Endodermal cell (in vitro differentiated cells): ENCODE measurements at regions not wholly inside any gene's neighbourhood (a gene's known extent, or its start where the extent isn't known, plus 50 kb on each side); places are given as distances from the start of the nearest gene placed in this dataset.
"Not testable (repeated sequence)": the region's sequence is repeated elsewhere in the genome, so short reads cannot be mapped to it uniquely, and the experiment has no call there.

Experiments used
- DNase-seq: peaks from one replicate; pipeline ENCODE4 v3.0.0-alpha.2; 2017
- H3K27ac ChIP-seq: 2 replicates; pipeline ENCODE4 v1.5.1; 2013; ENCODE audit warnings: mild to moderate bottlenecking, low read depth, low read length, moderate library complexity
- H3K27me3 ChIP-seq: 2 replicates; pipeline ENCODE4 v1.6.1; 2013; ENCODE audit warnings: mild to moderate bottlenecking, low read length, moderate library complexity; ENCODE audit not compliant: insufficient read depth, control insufficient read depth, poor library complexity, severe bottlenecking
- H3K36me3 ChIP-seq: 2 replicates; pipeline ENCODE4 v1.7.0; 2013; ENCODE audit warnings: mild to moderate bottlenecking, low read length, moderate library complexity; ENCODE audit not compliant: control insufficient read depth, insufficient read depth
- H3K4me1 ChIP-seq: one replicate; pipeline ENCODE4 v1.7.0; 2013; ENCODE audit warnings: low read length; ENCODE audit not compliant: control insufficient read depth, insufficient read depth
- H3K4me3 ChIP-seq: 2 replicates; pipeline ENCODE4 v1.5.1; 2013; ENCODE audit warnings: mild to moderate bottlenecking, low read length, moderate library complexity
- H3K9ac ChIP-seq: 2 replicates; pipeline ENCODE4 v1.6.1; 2013; ENCODE audit warnings: mild to moderate bottlenecking, low read length, moderate library complexity; ENCODE audit not compliant: poor library complexity, severe bottlenecking; ENCODE audit errors: extremely low read depth
- H3K9me3 ChIP-seq: 2 replicates; pipeline ENCODE4 v1.6.1; 2013; ENCODE audit warnings: mild to moderate bottlenecking, low read length, moderate library complexity; ENCODE audit not compliant: control insufficient read depth
- H3K27ac Mint-ChIP-seq: 2 replicates; pipeline ENCODE4 v1.8.0; 2020; ENCODE audit warnings: mixed read lengths
- H3K27me3 Mint-ChIP-seq: 2 replicates; pipeline ENCODE4 v1.8.0; 2021; ENCODE audit warnings: mild to moderate bottlenecking, mixed read lengths; ENCODE audit not compliant: insufficient read depth
- H3K36me3 Mint-ChIP-seq: 2 replicates; pipeline ENCODE4 v1.8.0; 2020; ENCODE audit warnings: low read depth, mixed read lengths
- H3K4me1 Mint-ChIP-seq: 2 replicates; pipeline ENCODE4 v1.8.0; 2020; ENCODE audit warnings: mixed read lengths
- H3K4me3 Mint-ChIP-seq: 2 replicates; pipeline ENCODE4 v1.8.0; 2020; ENCODE audit warnings: mild to moderate bottlenecking, moderate library complexity, mixed read lengths
- H3K9me3 Mint-ChIP-seq: 2 replicates; pipeline ENCODE4 v1.8.0; 2020; ENCODE audit warnings: mild to moderate bottlenecking, mixed read lengths
- whole genome bisulfite sequencing, 2 experiments: methylation state at CpG; one replicate each; pipeline versions ENCODE4 v1.1.5 to v1.1.7; 2013; ENCODE audit warnings: missing lambda C conversion rate in 2 of 2, mixed read lengths in 1 of 2; ENCODE audit not compliant: insufficient coverage in 1 of 2, insufficient read length in 1 of 2; 5-methylcytosine and 5-hydroxymethylcytosine counted together
- TF ChIP-seq, protein P1 (sequence below): fragments of 200-600 bp; sonication (generic); conservative IDR thresholded peaks from 2 replicates; pipeline ENCODE4 v1.5.0; 2021; ENCODE audit warnings: antibody characterized with exemption, mild to moderate bottlenecking

GRCh38 chr18:10170375-10170774 is 256.6 kb downstream of the VAPA start:
- DNase-seq: no peak
- no peaks in the 10 kb centered on the region for H3K9me3 ChIP-seq
- peaks cover 7% of the 10 kb centered on the region for H3K9me3 Mint-ChIP-seq
- H3K4me1 Mint-ChIP-seq: peaks cover 4% of the 10 kb centered on the region
- peaks cover 2% of the 10 kb centered on the region for H3K27me3 Mint-ChIP-seq
- no peaks in the 10 kb centered on the region for H3K36me3 Mint-ChIP-seq
- no peak overlapping the region for H3K4me3 Mint-ChIP-seq
- no peak overlapping the region for H3K27ac ChIP-seq
- H3K27me3 ChIP-seq: no peaks in the 10 kb centered on the region
- H3K4me3 ChIP-seq: no peak overlapping the region
- H3K4me1 ChIP-seq: no peaks in the 10 kb centered on the region
- WGBS, 2 experiments: 88 to 89% methylated on average over 2 to 5 of the region's 5 CpGs
- H3K27ac Mint-ChIP-seq: no peak overlapping the region
- TF ChIP-seq, protein P1, sequence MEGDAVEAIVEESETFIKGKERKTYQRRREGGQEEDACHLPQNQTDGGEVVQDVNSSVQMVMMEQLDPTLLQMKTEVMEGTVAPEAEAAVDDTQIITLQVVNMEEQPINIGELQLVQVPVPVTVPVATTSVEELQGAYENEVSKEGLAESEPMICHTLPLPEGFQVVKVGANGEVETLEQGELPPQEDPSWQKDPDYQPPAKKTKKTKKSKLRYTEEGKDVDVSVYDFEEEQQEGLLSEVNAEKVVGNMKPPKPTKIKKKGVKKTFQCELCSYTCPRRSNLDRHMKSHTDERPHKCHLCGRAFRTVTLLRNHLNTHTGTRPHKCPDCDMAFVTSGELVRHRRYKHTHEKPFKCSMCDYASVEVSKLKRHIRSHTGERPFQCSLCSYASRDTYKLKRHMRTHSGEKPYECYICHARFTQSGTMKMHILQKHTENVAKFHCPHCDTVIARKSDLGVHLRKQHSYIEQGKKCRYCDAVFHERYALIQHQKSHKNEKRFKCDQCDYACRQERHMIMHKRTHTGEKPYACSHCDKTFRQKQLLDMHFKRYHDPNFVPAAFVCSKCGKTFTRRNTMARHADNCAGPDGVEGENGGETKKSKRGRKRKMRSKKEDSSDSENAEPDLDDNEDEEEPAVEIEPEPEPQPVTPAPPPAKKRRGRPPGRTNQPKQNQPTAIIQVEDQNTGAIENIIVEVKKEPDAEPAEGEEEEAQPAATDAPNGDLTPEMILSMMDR: no peak
- H3K36me3 ChIP-seq: no peaks in the 10 kb centered on the region
- no peak overlapping the region for H3K9ac ChIP-seq

DNA sequence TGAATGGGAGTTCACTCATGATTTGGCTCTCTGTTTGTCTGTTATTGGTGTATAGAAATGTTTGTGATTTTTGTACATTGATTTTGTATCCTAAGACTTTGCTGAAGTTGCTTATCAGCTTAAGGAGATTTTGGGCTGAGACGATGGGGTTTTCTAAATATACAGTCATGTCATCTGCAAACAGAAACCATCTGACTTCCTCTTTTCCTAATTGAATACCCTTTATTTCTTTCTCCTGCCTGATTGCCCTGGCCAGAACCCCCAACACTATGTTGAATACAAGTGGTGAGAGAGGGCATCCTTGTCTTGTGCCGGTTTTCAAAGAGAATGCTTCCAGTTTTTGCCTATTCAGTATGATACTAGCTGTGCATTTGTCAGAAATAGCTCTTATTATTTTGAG is 261.5 kb downstream of the VAPA start:
- WGBS, 2 experiments: 75% methylated on average over 1 of the region's 2 CpGs; no CpG with 5 or more reads in 1 of the 2 experiments
- not testable (repeated sequence) for H3K9ac ChIP-seq, H3K36me3 Mint-ChIP-seq, H3K27ac Mint-ChIP-seq, H3K4me1 Mint-ChIP-seq, H3K4me1 ChIP-seq, H3K4me3 ChIP-seq, DNase-seq, H3K36me3 ChIP-seq, H3K27me3 ChIP-seq, H3K27me3 Mint-ChIP-seq, H3K9me3 Mint-ChIP-seq, H3K9me3 ChIP-seq, H3K4me3 Mint-ChIP-seq, H3K27ac ChIP-seq

DNA sequence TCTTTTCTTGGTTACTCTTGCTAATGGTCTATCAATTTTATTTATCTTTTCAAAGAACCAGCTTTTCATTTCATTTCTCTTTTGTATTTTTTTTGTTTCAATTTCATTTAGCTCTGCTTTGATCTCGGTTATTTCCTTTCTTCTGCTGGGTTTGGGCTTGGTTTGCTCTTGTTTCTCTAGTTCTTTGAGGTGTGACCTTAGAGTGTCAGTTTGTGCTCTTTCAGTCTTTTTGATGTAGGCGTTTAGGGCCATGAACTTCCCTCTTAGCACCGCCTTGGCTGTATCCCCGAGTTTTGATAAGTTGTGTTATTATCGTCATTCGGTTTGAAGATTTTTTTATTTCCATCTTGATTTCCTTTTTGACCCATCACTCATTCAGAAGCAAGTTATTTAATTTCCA is 265.5 kb downstream of the VAPA start:
- H3K27ac Mint-ChIP-seq, H3K36me3 ChIP-seq, H3K4me1 ChIP-seq, H3K36me3 Mint-ChIP-seq, H3K9ac ChIP-seq, H3K27ac ChIP-seq, H3K27me3 Mint-ChIP-seq, H3K27me3 ChIP-seq, DNase-seq, H3K4me3 ChIP-seq, H3K4me3 Mint-ChIP-seq, H3K9me3 Mint-ChIP-seq, H3K9me3 ChIP-seq: not testable (repeated sequence)
- WGBS, 2 experiments: 87 to 95% methylated on average over 4 to 6 of the region's 6 CpGs
- peaks cover 16% of the 10 kb centered on the region for H3K4me1 Mint-ChIP-seq

DNA sequence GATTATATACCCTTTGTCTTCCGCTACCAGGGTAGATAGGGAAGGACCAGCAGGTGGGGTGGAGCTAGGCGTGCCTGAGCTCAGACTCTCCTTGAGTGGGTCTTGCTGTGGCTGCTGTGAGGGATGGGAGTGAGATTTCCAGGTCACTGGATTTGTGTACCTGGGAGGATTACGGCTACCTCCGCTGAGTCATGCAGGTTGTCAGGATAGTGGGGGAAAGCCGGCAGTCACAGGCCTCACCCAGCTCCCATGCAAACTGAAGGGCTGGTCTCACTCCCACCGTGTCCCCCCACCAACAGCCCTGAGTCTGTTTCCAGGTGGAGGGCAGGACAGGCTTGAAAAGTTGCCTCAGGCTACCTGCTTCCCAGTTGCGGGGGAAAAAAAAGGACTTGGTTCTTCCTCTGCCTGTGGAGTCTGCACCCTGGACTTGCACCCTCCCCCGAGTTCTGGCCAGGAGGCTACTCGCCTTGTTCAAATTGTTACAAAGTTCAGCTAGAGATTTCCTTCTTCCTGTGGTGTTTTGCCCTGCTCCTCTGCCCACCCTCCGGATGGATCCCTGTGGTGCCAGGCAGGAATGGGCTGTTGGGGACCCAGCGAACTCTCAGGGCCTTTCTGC is 268.3 kb downstream of the VAPA start:
- Histone ChIP-seq H3K9ac (no peak overlapping the region), H3K4me1 (peaks cover 4% of the 10 kb centered on the region), H3K4me3 (no peak overlapping the region), H3K27ac (no peak overlapping the region), H3K27me3 (no peaks in the 10 kb centered on the region), H3K36me3 (no peaks in the 10 kb centered on the region), H3K9me3 (no peaks in the 10 kb centered on the region)
- WGBS, 2 experiments: 85 to 94% methylated on average over 2 to 11 of the region's 11 CpGs
- Mint-ChIP-seq H3K27me3 (no peaks in the 10 kb centered on the region), H3K27ac (peak overlapping the region; percentile 91), H3K36me3 (no peaks in the 10 kb centered on the region), H3K9me3 (peaks cover 5% of the 10 kb centered on the region), H3K4me1 (peaks cover 16% of the 10 kb centered on the region), H3K4me3 (no peak overlapping the region)
- TF ChIP-seq, protein P1: no peak
- DNase-seq: peak; percentile 54
